ELF-1 (cell line): ENCODE measurements at regions not wholly inside any gene's neighbourhood (a gene's known extent, or its start where the extent isn't known, plus 50 kb on each side); places are given as distances from the start of the nearest gene placed in this dataset.

Experiments
- DNase-seq: peaks from one replicate; pipeline ENCODE4 v3.0.0-alpha.2; 2016; ENCODE audit warnings: low read depth, low spot score

DNA sequence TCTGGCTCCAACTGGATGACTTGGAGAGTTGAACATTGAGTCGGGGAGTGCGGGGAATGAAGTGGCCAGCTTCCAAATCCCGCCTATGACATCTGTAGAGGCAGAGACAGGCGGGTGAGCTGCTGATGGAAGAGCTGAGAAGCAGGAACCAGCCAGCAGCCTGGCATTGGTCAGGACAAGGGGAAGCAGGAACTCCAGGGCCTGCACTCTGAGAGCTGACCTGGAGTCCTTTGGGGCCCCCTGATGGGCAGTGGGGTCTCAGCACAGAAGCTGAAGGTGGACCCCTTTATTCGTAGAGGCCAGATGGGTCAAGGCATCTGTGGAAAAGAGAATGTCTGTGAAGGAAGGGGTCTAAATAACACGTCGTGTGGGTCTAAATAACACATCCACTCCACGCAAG, 57.0 kb downstream of the SEC61G start:
- DNase-seq = no peak

GRCh38 chr7:54699715-54700114, 59.3 kb downstream of the SEC61G start:
- no peak for DNase-seq

DNA sequence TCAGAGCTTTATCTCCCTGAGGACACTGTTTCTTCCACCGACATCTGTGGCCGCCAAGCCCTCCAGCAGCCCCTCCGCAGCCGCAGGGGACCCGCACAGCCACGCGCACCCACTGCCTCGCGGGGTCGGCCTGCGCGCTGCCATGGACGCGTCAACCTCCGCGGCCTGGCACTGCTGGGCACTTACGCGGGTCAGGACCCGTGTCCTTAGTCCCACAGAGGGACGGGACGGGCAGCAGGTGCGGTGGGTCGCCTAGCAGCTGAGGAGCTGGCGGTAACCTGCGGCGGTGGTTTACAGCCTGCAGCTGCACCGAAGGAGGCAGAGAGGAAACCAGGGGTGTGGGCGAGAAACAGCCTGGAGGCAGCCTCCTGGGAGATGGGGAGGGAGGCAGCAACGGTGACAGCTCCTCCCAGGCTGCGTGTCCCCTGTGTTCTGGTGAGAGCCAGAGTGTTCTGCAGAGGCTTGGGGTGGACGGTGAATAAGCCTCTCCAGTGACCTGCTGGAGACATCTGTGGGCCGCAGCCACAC, 61.3 kb downstream of the SEC61G start:
- peak; percentile 58 for DNase-seq

GRCh38 chr7:54690892-54691291, 68.1 kb downstream of the SEC61G start:
- DNase-seq = no peak

GRCh38 chr7:54690050-54690443, 69.0 kb downstream of the SEC61G start:
- DNase-seq = no peak

GRCh38 chr7:54689394-54690049, 69.5 kb downstream of the SEC61G start:
- no peak for DNase-seq

DNA sequence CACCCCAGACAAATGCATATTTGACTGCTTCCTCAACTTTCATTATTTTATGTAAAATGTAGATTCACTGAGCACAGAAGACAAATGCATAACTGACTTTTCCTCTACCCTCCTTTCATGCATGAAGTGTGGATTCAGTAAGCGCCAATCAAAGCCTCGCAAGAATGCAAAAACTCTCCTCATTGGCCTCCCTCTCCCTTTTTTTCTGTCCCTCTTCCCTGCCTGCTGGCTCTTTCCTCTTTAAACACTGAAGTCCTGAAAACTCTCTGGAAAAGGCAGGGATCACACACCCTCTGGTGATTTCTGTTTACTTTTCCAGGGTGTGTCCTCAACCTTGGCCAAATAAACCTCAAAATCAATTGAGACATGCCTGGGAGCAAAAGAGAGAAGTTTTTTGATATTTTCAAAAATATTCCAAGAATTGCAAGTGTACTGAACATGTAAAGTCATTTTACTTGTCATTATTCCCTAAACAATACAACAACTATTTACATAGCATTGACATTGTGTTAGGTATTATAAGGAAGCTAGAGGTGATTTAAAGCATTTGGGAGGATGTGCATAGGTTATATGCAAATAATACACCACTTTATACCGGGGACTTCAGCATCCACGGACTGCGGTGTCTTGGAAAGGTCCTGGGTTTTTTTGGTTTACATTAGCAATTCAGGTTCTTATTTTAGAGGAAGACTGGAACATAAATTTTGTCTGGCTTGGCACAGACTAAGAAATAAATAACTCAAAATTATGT, 71.4 kb downstream of the SEC61G start:
- peak; percentile 12 for DNase-seq

- peak; percentile 65 for DNase-seq
Observed at GRCh38 chr7:54680377-54681005, 78.5 kb downstream of the SEC61G start.

GRCh38 chr7:54679490-54679817, 79.6 kb downstream of the SEC61G start:
- DNase-seq = no peak

DNA sequence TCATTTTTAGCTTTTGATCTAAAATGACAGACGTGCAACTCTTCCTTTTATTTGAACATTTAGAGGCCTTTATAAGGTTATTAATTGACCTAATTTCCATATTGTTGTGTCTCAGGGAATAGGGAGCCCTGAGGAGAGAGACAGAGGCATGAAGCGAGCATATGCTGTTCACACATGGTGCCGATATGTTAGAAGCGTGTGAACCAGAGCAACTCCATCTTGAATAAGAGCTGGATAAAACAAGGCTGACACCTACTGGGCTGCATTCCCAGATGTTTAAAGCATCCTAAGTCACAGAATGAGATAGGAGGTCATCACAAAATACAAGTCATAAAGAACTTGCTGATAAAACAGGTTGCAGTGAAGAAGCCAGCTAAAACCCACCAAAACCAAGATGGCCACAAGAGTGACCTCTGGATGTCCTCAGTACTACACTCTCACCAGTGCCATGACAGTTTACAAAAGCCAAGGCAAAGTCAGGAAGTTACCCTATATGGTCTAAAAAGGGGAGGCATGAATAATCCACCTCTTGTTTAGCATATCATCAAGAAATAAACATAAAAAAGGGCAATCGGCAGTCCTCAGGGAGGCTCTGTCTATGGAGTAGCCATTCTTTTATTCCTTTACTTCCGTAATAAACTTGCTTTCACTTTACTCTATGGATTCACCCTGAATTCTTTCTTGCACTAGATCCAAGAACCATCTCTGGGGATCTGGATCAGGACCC, 80.1 kb downstream of the SEC61G start:
- peak; percentile 6 for DNase-seq

- DNase-seq = peak; percentile 54
Observed at GRCh38 chr7:54674891-54675290, 84.1 kb downstream of the SEC61G start.

- DNase-seq = no peak
Observed at GRCh38 chr7:54672519-54672918, 86.5 kb downstream of the SEC61G start.

DNA sequence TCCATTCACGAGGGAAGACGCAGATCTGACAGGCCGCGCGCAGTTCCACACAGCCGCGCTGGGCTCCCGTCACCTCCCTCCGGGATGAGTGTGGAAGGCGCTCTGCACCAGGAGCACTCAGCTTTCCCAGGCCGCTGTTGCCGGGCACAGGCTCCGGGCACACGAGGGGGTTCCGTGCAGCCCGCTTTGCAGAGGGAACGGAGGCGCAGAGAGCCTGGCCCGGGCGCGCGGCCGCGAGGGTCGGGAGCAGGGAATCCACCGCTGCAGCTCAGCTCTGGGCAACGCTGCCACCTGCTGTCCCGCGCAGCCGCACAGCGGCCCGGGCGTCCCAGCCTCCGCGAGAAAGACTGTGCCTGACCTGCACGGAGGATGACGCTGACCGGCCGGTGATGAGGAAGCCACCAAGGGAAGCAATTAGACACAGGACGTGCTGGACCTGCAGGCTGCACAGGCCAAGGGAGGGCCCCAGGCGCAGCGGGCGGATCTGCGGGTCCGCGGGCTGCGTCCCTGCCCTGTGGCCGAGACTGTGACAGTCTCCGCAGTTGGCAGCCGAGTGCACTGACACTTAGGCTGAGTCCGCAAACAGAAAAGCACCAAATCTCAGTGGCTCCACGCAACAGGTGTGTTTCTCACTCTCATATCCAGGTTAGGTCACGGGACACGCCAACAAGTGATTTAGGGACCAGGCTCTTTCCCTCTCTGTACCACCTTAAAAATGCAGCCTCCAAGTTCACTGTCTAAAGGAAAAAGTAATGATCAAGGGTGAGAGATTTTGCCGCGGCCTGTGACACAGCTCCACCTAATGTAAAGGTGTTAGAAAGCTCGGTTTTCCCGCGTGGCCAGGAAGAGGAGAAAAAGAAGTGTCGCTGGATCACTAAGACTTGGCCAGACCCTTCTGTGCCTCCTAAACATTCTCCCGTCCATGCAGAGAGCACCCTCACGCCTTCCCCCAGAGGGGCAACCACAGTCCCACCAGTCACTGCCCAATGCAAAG, 94.5 kb downstream of the SEC61G start:
- DNase-seq = peak; percentile 92

DNA sequence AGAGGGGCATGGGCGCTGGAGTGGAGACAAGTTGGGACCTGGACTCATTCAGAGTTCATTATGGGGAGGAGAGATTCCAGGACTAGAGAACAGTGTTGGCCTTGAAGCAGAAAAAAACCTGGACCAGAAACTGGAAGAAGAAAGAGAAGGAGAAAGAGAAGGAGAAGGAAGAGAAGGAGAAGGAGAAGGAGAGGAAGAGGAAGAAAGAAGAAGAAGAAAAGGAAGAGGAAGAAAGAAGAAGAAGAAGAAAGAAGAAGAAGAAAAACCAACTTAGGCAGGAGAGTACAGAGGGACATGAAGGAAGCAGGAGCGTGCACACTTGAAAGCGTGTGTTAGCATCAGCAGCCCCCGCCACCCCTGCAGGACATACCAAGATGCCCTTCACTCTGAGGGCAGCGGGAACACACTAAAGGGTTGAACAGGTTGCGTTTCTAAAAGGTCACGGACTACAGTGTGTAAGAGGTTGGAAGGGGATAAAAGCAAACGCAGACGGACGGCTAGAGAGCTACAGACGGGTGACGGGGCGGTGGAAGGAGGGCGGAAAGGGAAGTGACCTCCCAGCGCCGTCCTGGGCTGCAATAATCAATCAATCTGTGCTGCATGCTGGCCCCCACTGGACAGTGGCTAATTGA, 95.3 kb downstream of the SEC61G start:
- no peak for DNase-seq

DNA sequence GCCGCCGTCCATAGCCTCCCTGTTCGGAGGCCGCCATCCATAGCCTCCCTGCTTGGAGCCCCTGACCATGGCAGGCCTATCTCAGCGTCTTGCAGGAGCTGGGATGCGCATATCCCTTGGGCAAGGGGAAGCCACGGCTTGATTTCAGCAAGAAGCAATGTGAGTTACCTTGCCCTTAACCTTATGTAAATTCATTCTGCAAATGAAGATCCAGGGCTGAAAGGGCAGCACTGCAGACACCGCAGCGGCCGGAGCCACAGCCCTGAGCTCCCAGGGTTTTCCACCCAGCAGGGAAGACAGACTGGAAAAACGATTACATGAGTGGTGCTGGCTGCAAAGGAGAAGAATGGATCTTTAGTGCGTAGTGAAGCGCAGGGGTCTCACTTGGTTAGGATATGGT, 95.8 kb downstream of the SEC61G start:
- DNase-seq = peak; percentile 23

GRCh38 chr7:54662701-54663100, 96.3 kb downstream of the SEC61G start:
- peak; percentile 10 for DNase-seq

DNA sequence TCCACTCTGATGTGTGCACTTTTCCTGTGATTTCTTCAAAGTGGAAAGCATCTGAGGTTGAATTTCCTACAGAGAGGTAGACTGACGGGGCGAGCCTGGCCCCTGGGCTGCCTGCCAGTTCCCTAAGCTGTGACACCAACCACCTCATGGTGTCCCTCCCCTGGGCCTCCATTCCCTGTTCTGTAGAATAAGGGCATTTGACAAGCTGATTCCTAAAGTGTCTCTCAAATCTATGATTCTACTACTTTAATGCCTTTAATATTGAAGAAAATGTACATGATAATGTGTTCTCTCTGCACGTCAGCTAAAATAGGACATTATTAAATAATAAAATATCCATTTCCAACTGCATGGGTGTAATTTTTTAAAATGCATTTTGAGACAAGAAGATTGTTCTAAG, 105.1 kb downstream of the SEC61G start:
- DNase-seq = no peak

DNA sequence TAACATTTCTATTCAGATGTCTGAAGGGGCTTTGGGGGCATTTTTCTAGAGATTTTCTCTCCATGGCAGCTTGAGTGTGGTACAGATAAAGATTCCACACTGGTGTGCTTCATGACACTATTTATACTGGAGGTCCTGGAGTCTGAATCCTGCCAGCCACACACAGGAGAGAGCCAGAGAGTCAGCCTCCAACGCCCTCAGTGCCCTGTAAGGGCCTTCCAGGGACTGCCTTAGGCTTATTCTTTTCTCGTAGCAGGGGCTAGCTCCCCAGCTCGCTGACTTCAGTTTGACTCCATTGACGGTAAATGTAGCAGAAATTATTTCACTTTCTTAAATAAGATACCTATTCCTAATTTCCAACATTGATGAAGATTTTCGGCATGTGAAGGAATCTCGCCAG, 100.9 kb downstream of the VSTM2A start:
- no peak for DNase-seq

GRCh38 chr7:54637712-54638396, 95.7 kb downstream of the VSTM2A start:
- no peak for DNase-seq

DNA sequence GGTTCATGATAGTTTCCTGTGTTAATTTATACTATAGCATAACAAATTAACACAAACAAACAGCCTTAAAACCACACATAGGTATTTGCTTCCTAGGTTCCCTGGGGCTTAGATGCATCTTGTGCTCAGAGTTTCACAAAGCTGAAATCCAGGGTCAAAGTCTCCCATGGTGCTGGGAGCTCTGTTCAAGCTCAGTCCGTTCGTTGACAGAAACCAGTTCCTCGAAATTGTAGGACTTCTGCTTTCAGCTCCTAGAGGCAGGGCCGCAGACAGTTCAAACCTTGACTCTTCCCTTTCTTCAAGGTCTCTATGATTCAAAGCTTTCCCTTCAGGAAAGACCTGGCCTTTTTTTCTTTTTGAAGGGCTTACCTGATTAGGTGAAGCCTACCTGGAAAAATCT, 90.5 kb downstream of the VSTM2A start:
- DNase-seq = peak; percentile 54
